Uterus (tissue), 3 donors: ENCODE measurements at regions not wholly inside any gene's neighbourhood (a gene's known extent, or its start where the extent isn't known, plus 50 kb on each side); places are given as distances from the start of the nearest gene placed in this dataset.

Source experiments
- DNase-seq, 2 donors: peaks; one replicate each; pipeline ENCODE4 v3.0.0-alpha.2; 2019 to 2020
- H3K27ac ChIP-seq, 2 donors: fragments of 200-600 bp; sonication (generic); 1 replicate in 1 of 2; 2 replicates in 1 of 2; pipeline ENCODE4 v1.5.1; 2016 to 2018
- H3K27me3 ChIP-seq, 2 donors: fragments of 200-600 bp; sonication (generic); one replicate each; pipeline ENCODE4 v1.5.1; 2018 to 2019; ENCODE audit warnings: control low read depth in 1 of 2
- H3K36me3 ChIP-seq, 2 donors: fragments of 200-600 bp; sonication (generic); one replicate each; pipeline ENCODE4 v1.5.1; 2019; ENCODE audit warnings: control low read depth in 1 of 2
- H3K4me1 ChIP-seq, 2 donors: fragments of 200-600 bp; sonication (generic); one replicate each; pipeline ENCODE4 v1.5.1; 2018 to 2019; ENCODE audit warnings: control low read depth in 1 of 2
- H3K4me3 ChIP-seq, 2 donors: fragments of 200-600 bp; sonication (generic); 1 replicate in 1 of 2; 2 replicates in 1 of 2; pipeline ENCODE4 v1.5.1; 2018 to 2019; ENCODE audit warnings: mild to moderate bottlenecking in 1 of 2
- H3K9me3 ChIP-seq, 2 donors: fragments of 200-600 bp; sonication (generic); one replicate each; pipeline ENCODE4 v1.5.1; 2019; ENCODE audit warnings: control low read depth in 1 of 2
- POLR2A ChIP-seq, 2 donors: fragments of 450-650 bp; IDR thresholded peaks; one replicate each; pipeline ENCODE4 v1.6.1; 2016; ENCODE audit warnings: antibody characterized with exemption in 2 of 2, mild to moderate bottlenecking in 1 of 2, moderate library complexity in 1 of 2
- intact Hi-C: fragments of 100-400 bp; cut with DNase I; formaldehyde crosslinking; loops from one replicate; pipeline ENCODE4 v1.15.1; 2023; ENCODE audit warnings: low total_unique reads
- TF ChIP-seq, protein P1 (sequence below), 4 experiments: fragments of 200-600 bp in 2 of 4; fragments of 450-650 bp in 2 of 4; sonication (generic) in 2 of 4; IDR thresholded peaks; one replicate each; pipeline ENCODE4 v1.5.1; 2016 to 2019; ENCODE audit warnings: antibody characterized with exemption in 4 of 4, mild to moderate bottlenecking in 2 of 4, moderate library complexity in 1 of 4
- donor health status: DM: yes; HTN: yes; CAD: no.

DNA sequence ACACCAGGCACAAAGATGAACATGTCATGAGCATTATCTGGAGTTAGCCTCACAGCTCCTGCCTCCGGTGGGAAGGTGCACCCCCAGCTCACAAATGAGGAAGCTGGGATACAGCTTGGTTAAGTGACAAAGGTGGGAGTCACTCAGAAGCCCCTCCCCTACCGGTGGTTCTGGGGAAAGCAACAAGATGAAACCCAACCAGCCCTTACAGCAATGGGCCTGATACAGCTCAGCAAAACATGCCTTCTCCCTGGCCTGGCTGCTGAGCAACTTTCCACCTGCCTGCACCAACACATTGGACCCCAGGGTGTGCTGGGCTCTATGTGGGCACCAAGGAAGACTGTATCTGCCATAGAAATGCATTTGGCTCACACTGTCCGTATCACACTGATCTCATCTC, 113.2 kb downstream of the GYPC start:
- Histone ChIP-seq H3K9me3 (no peaks in the 10 kb centered on the region), H3K27me3 (no peaks in the 10 kb centered on the region), H3K4me3 (no peak overlapping the region), H3K4me1 (no peaks in the 10 kb centered on the region), H3K27ac (no peak overlapping the region), H3K36me3 (no peaks in the 10 kb centered on the region)
- intact Hi-C loops: no loop called here
- no peak for TF ChIP-seq POLR2A (IDR thresholded peaks at IDR 0.05)
- TF ChIP-seq, protein P1, sequence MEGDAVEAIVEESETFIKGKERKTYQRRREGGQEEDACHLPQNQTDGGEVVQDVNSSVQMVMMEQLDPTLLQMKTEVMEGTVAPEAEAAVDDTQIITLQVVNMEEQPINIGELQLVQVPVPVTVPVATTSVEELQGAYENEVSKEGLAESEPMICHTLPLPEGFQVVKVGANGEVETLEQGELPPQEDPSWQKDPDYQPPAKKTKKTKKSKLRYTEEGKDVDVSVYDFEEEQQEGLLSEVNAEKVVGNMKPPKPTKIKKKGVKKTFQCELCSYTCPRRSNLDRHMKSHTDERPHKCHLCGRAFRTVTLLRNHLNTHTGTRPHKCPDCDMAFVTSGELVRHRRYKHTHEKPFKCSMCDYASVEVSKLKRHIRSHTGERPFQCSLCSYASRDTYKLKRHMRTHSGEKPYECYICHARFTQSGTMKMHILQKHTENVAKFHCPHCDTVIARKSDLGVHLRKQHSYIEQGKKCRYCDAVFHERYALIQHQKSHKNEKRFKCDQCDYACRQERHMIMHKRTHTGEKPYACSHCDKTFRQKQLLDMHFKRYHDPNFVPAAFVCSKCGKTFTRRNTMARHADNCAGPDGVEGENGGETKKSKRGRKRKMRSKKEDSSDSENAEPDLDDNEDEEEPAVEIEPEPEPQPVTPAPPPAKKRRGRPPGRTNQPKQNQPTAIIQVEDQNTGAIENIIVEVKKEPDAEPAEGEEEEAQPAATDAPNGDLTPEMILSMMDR (IDR thresholded peaks at IDR 0.05): no peak
- no peak for DNase-seq

DNA sequence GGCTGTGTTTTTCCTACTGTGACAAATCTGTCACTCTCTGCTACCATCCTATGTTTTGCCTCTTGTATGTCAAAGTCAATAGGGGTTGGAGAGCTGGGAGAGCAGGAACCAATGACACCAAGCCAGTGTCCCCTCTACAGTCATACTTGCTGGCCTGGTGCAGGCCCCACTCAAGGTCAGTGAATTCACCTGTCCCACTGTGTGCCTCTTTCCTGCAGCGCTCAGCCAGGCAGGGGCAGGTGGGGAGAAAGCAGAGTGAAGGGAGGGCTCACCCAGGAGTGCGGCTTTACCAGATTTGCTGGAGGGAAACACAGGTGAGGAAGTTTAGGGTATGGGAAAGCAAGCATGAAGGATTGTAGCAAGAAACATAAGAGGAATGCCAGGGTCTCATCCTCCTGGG, 114.5 kb downstream of the GYPC start:
- Histone ChIP-seq H3K4me1 (no peaks in the 10 kb centered on the region), H3K27me3 (no peaks in the 10 kb centered on the region), H3K9me3 (no peaks in the 10 kb centered on the region), H3K4me3 (no peak overlapping the region), H3K36me3 (no peaks in the 10 kb centered on the region), H3K27ac (no peak overlapping the region)
- no peak for DNase-seq
- TF ChIP-seq POLR2A (IDR thresholded peaks at IDR 0.05): no peak
- TF ChIP-seq, protein P1 (IDR thresholded peaks at IDR 0.05): no peak
- intact Hi-C loops: no loop called here

DNA sequence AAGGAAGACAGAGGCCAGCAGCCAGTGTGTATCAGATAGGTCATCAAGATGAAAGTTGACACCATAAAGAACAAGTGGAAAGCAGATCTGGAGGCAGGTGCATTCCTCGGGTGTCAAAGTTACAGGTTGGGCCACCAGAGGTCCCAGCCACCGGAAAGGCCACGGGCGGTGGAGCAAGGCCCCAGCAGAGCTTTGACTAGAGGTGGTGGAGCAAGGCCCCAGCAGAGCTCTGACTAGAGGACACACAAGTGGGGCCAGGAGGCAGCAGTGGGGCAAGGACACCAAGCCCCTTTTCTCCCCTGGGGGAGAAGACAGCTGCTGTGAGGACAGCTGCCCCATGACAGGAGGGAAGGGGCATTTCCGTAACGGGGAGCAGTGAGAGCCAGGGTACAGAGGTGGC, 115.1 kb downstream of the GYPC start:
- Histone ChIP-seq H3K27ac (no peak overlapping the region), H3K4me1 (no peaks in the 10 kb centered on the region), H3K27me3 (no peaks in the 10 kb centered on the region), H3K36me3 (no peaks in the 10 kb centered on the region), H3K9me3 (no peaks in the 10 kb centered on the region), H3K4me3 (no peak overlapping the region)
- no peak for TF ChIP-seq POLR2A (IDR thresholded peaks at IDR 0.05)
- TF ChIP-seq, protein P1 (IDR thresholded peaks at IDR 0.05): no peak
- intact Hi-C loops: no loop called here
- no peak for DNase-seq

DNA sequence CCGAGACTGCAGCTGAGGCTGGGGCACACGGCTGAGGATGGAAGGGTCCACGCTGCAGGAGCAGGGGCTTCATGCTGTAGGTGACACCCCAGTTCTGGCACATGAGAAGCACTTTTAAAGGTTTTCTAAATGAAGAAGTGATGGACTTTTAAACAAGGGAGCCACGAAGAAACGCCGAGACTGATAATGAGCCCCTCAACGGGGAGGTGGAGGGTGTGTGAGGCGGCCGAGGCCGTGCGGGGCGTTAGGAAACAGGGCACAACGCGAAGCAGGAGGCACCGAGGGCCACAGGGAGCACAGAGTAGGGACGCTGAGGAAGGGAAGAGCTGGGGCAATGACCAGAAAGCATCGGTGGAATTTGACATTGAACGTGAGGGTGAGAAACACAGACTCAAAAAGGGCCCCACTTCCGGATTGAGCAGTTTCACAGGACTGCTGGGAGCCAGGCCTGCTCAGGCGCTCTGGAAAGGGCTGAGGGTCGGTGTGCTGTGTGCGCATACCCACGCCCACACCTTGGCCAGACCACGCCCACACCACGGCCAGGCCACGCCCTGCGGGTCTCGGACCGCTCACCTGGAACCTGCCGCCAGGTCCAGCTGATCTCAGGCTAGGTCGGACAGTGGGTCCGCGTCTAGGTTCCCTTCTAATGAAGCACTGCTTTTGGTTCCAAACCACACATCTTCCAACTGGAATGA, 115.7 kb downstream of the GYPC start:
- no peak overlapping the region for H3K27ac ChIP-seq
- H3K4me3 ChIP-seq: no peak overlapping the region
- H3K9me3 ChIP-seq: no peaks in the 10 kb centered on the region
- no peaks in the 10 kb centered on the region for H3K27me3 ChIP-seq
- intact Hi-C loops: no loop called here
- DNase-seq: no peak
- no peaks in the 10 kb centered on the region for H3K4me1 ChIP-seq
- H3K36me3 ChIP-seq: no peaks in the 10 kb centered on the region
- no peak for TF ChIP-seq POLR2A (IDR thresholded peaks at IDR 0.05)
- TF ChIP-seq, protein P1 (IDR thresholded peaks at IDR 0.05): no peak

DNA sequence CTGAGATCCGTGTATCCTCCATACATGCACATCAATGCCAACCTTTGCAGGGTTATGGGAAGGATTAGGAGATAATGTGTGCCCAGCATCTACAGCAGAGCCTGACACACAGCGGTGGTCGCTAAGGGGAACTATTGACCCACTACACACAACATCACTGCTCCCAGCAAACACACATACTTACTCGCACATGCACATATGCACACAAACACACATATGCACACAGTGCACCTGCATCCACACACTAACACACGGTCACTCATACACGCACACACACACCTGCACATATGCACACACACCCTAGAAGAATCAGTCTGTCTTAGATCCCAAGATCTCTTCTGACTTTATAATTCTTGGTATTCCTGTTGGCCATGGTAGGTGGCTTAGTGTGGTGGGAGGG, 118.3 kb downstream of the GYPC start:
- no peak overlapping the region for H3K27ac ChIP-seq
- no peaks in the 10 kb centered on the region for H3K27me3 ChIP-seq
- intact Hi-C loops: no loop called here
- H3K4me1 ChIP-seq: no peaks in the 10 kb centered on the region
- TF ChIP-seq, protein P1 (IDR thresholded peaks at IDR 0.05): no peak
- TF ChIP-seq POLR2A (IDR thresholded peaks at IDR 0.05): no peak
- DNase-seq: no peak
- H3K36me3 ChIP-seq: no peaks in the 10 kb centered on the region
- no peaks in the 10 kb centered on the region for H3K9me3 ChIP-seq
- no peak overlapping the region for H3K4me3 ChIP-seq
